Mucosa of rectum (tissue), 2 donors: ENCODE measurements at regions not wholly inside any gene's neighbourhood (a gene's known extent, or its start where the extent isn't known, plus 50 kb on each side); places are given as distances from the start of the nearest gene placed in this dataset.

ENCODE experiments used
- H3K27ac ChIP-seq, 2 donors: one replicate each; pipeline ENCODE4 v1.7.0; 2013; ENCODE audit warnings: inconsistent platforms in 2 of 2, low read depth in 2 of 2, low read length in 2 of 2
- H3K27me3 ChIP-seq, 2 donors: one replicate each; pipeline ENCODE4 v1.7.0; 2013; ENCODE audit warnings: low read length in 2 of 2; ENCODE audit not compliant: control insufficient read depth in 2 of 2, insufficient read depth in 2 of 2
- H3K36me3 ChIP-seq, 2 donors: one replicate each; pipeline ENCODE4 v1.7.0; 2013; ENCODE audit warnings: low read length in 2 of 2; ENCODE audit not compliant: control insufficient read depth in 2 of 2, insufficient read depth in 2 of 2
- H3K4me1 ChIP-seq, 2 donors: one replicate each; pipeline ENCODE4 v1.7.0; 2013; ENCODE audit warnings: low read length in 2 of 2, mild to moderate bottlenecking in 1 of 2; ENCODE audit not compliant: control insufficient read depth in 2 of 2, insufficient read depth in 2 of 2
- H3K4me3 ChIP-seq, 2 donors: one replicate each; pipeline ENCODE4 v1.7.0; 2013; ENCODE audit warnings: low read length in 2 of 2
- H3K9ac ChIP-seq, 2 donors: one replicate each; pipeline ENCODE4 v1.7.0; 2013; ENCODE audit warnings: low read length in 2 of 2, low read depth in 1 of 2, mild to moderate bottlenecking in 1 of 2
- H3K9me3 ChIP-seq, 2 donors: one replicate each; pipeline ENCODE4 v1.7.0; 2013; ENCODE audit warnings: low read length in 2 of 2; ENCODE audit not compliant: control insufficient read depth in 2 of 2
- donor health status: healthy.
- donor health status: Normal muscosa, but diverticular disease.

- H3K9me3 ChIP-seq = no peaks in the 10 kb centered on the region
- H3K27me3 ChIP-seq = no peaks in the 10 kb centered on the region
- no peak overlapping the region for H3K9ac ChIP-seq
- H3K4me1 ChIP-seq = no peaks in the 10 kb centered on the region
- no peak overlapping the region for H3K4me3 ChIP-seq
- no peak overlapping the region for H3K27ac ChIP-seq
- H3K36me3 ChIP-seq = no peaks in the 10 kb centered on the region
Measured at GRCh38 chr11:91673705-91674104, 550.9 kb upstream of the FAT3 start.

GRCh38 chr11:91664521-91664920 lies 560.1 kb upstream of the FAT3 start:
- no peaks in the 10 kb centered on the region for H3K27me3 ChIP-seq
- H3K9me3 ChIP-seq = no peaks in the 10 kb centered on the region
- no peaks in the 10 kb centered on the region for H3K36me3 ChIP-seq

GRCh38 chr11:91660036-91660435 lies 564.6 kb upstream of the FAT3 start:
- H3K4me3 ChIP-seq = no peak overlapping the region
- no peaks in the 10 kb centered on the region for H3K36me3 ChIP-seq
- H3K9ac ChIP-seq = no peak overlapping the region
- H3K27me3 ChIP-seq = no peaks in the 10 kb centered on the region
- H3K9me3 ChIP-seq = no peaks in the 10 kb centered on the region
- no peaks in the 10 kb centered on the region for H3K4me1 ChIP-seq
- no peak overlapping the region for H3K27ac ChIP-seq

More at GRCh38 chr11:91664521-91664920, 560.1 kb upstream of the FAT3 start:
- H3K4me3 ChIP-seq = no peak overlapping the region
- no peaks in the 10 kb centered on the region for H3K4me1 ChIP-seq
- no peak overlapping the region for H3K9ac ChIP-seq
- no peak overlapping the region for H3K27ac ChIP-seq

GRCh38 chr11:91654686-91655085 lies 569.9 kb upstream of the FAT3 start:
- H3K4me3 ChIP-seq = no peak overlapping the region
- no peaks in the 10 kb centered on the region for H3K9me3 ChIP-seq
- H3K4me1 ChIP-seq = no peaks in the 10 kb centered on the region
- H3K36me3 ChIP-seq = no peaks in the 10 kb centered on the region
- no peak overlapping the region for H3K9ac ChIP-seq
- no peak overlapping the region for H3K27ac ChIP-seq
- no peaks in the 10 kb centered on the region for H3K27me3 ChIP-seq

- Histone ChIP-seq H3K4me1 (no peaks in the 10 kb centered on the region), H3K36me3 (no peaks in the 10 kb centered on the region), H3K4me3 (no peak overlapping the region), H3K27ac (no peak overlapping the region), H3K27me3 (no peaks in the 10 kb centered on the region), H3K9ac (no peak overlapping the region), H3K9me3 (no peaks in the 10 kb centered on the region)
Measured at GRCh38 chr11:91653079-91653754, 571.4 kb upstream of the FAT3 start.

- Histone ChIP-seq H3K9ac (no peak overlapping the region), H3K27me3 (no peaks in the 10 kb centered on the region), H3K36me3 (no peaks in the 10 kb centered on the region), H3K4me3 (no peak overlapping the region), H3K27ac (no peak overlapping the region), H3K9me3 (no peaks in the 10 kb centered on the region), H3K4me1 (no peaks in the 10 kb centered on the region)
Measured at GRCh38 chr11:91650802-91651201, 573.8 kb upstream of the FAT3 start.

GRCh38 chr11:91641153-91641552 lies 583.5 kb upstream of the FAT3 start:
- H3K9me3 ChIP-seq = no peaks in the 10 kb centered on the region
- H3K27me3 ChIP-seq = no peaks in the 10 kb centered on the region
- no peaks in the 10 kb centered on the region for H3K36me3 ChIP-seq
- no peak overlapping the region for H3K4me3 ChIP-seq
- no peaks in the 10 kb centered on the region for H3K4me1 ChIP-seq
- no peak overlapping the region for H3K27ac ChIP-seq
- H3K9ac ChIP-seq = no peak overlapping the region

- Histone ChIP-seq H3K27me3 (no peaks in the 10 kb centered on the region), H3K9me3 (no peaks in the 10 kb centered on the region), H3K9ac (no peak overlapping the region), H3K4me3 (no peak overlapping the region), H3K36me3 (no peaks in the 10 kb centered on the region), H3K4me1 (no peaks in the 10 kb centered on the region), H3K27ac (no peak overlapping the region)
Measured at GRCh38 chr11:91639359-91639758, 585.3 kb upstream of the FAT3 start.

- no peak overlapping the region for H3K4me3 ChIP-seq
- H3K27ac ChIP-seq = no peak overlapping the region
- H3K4me1 ChIP-seq = no peaks in the 10 kb centered on the region
- H3K9me3 ChIP-seq = no peaks in the 10 kb centered on the region
- no peaks in the 10 kb centered on the region for H3K36me3 ChIP-seq
- H3K27me3 ChIP-seq = no peaks in the 10 kb centered on the region
- H3K9ac ChIP-seq = no peak overlapping the region
Measured at GRCh38 chr11:91630916-91631673, 593.5 kb upstream of the FAT3 start.

GRCh38 chr11:91625495-91625894 lies 599.1 kb upstream of the FAT3 start:
- H3K9ac ChIP-seq = no peak overlapping the region
- no peaks in the 10 kb centered on the region for H3K36me3 ChIP-seq
- H3K27me3 ChIP-seq = no peaks in the 10 kb centered on the region
- no peak overlapping the region for H3K27ac ChIP-seq
- no peaks in the 10 kb centered on the region for H3K4me1 ChIP-seq
- no peaks in the 10 kb centered on the region for H3K9me3 ChIP-seq
- no peak overlapping the region for H3K4me3 ChIP-seq
